Loucy (cell line): ENCODE measurements at regions not wholly inside any gene's neighbourhood (a gene's known extent, or its start where the extent isn't known, plus 50 kb on each side); places are given as distances from the start of the nearest gene placed in this dataset.

Experiments
- H2AFZ ChIP-seq: fragments of 200-600 bp; sonication (generic); 2 replicates; pipeline ENCODE4 v1.6.0; 2016; ENCODE audit warnings: antibody characterized with exemption, mild to moderate bottlenecking, low read length, moderate library complexity
- H3F3A ChIP-seq: fragments of 200-600 bp; 2 replicates; pipeline ENCODE4 v1.6.0; 2016; ENCODE audit warnings: antibody characterized with exemption, low read depth, mild to moderate bottlenecking
- H3K27me3 ChIP-seq: fragments of 200-600 bp; sonication (generic); 2 replicates; pipeline ENCODE4 v1.6.1; 2014; ENCODE audit warnings: low read length, mild to moderate bottlenecking; ENCODE audit not compliant: insufficient read depth, poor library complexity, severe bottlenecking
- H3K36me3 ChIP-seq: fragments of 200-600 bp; sonication (generic); 2 replicates; pipeline ENCODE4 v1.6.1; 2016; ENCODE audit warnings: low read length; ENCODE audit not compliant: insufficient read depth
- H3K4me1 ChIP-seq: fragments of 200-600 bp; sonication (generic); 2 replicates; pipeline ENCODE4 v1.5.1; 2014; ENCODE audit warnings: low read length, mild to moderate bottlenecking; ENCODE audit not compliant: insufficient read depth, poor library complexity, severe bottlenecking
- H3K4me2 ChIP-seq: fragments of 200-600 bp; sonication (generic); 2 replicates; pipeline ENCODE4 v1.6.0; 2014; ENCODE audit warnings: antibody characterized with exemption, low read length, low read depth, mild to moderate bottlenecking; ENCODE audit not compliant: poor library complexity, severe bottlenecking
- H3K4me3 ChIP-seq: fragments of 200-600 bp; sonication (generic); 2 replicates; pipeline ENCODE4 v1.5.1; 2014; ENCODE audit warnings: low read length, mild to moderate bottlenecking, mixed read lengths; ENCODE audit not compliant: poor library complexity, severe bottlenecking
- H3K79me2 ChIP-seq: fragments of 200-600 bp; sonication (generic); 2 replicates; pipeline ENCODE4 v1.6.1; 2014; ENCODE audit warnings: low read length; ENCODE audit not compliant: insufficient read depth
- H3K9ac ChIP-seq: fragments of 200-600 bp; sonication (generic); 2 replicates; pipeline ENCODE4 v1.6.0; 2014; ENCODE audit warnings: mild to moderate bottlenecking, low read depth, low read length, moderate library complexity; ENCODE audit not compliant: poor library complexity, severe bottlenecking
- H3K9me2 ChIP-seq: fragments of 200-600 bp; sonication (generic); replicated peaks from 2 replicates; pipeline ENCODE4 v1.6.1; 2016; ENCODE audit warnings: low read depth, low read length, mixed read lengths
- H3K9me3 ChIP-seq: fragments of 200-600 bp; sonication (generic); 2 replicates; pipeline ENCODE4 v1.6.1; 2014; ENCODE audit warnings: mild to moderate bottlenecking, antibody characterized with exemption, low read length, low read depth; ENCODE audit not compliant: insufficient read depth
- H4K20me1 ChIP-seq: fragments of 200-600 bp; sonication (generic); 2 replicates; pipeline ENCODE4 v1.6.0; 2014; ENCODE audit warnings: antibody characterized with exemption, low read length, mild to moderate bottlenecking; ENCODE audit not compliant: insufficient read depth, poor library complexity, severe bottlenecking
- CTCF ChIP-seq: fragments of 200-600 bp; sonication (generic); conservative IDR thresholded peaks from 2 replicates; pipeline ENCODE4 v1.5.1; 2014; ENCODE audit warnings: mild to moderate bottlenecking, antibody characterized with exemption, low read length
- EZH2phosphoT487 ChIP-seq: fragments of 200-600 bp; IDR thresholded peaks from 2 replicates; pipeline ENCODE4 v1.6.1; 2018; ENCODE audit warnings: antibody characterized with exemption, mild to moderate bottlenecking, moderate library complexity, borderline replicate concordance

GRCh38 chr16:86959091-86959651 is 358.0 kb downstream of the C16orf95 start:
- no peak overlapping the region for H3K9ac ChIP-seq
- H3K79me2 ChIP-seq = no peaks in the 10 kb centered on the region
- H3K9me3 ChIP-seq = no peaks in the 10 kb centered on the region
- TF ChIP-seq CTCF = no peak
- no peak for TF ChIP-seq EZH2phosphoT487
- no peaks in the 10 kb centered on the region for H4K20me1 ChIP-seq
- peaks cover 5% of the 10 kb centered on the region for H3K4me1 ChIP-seq
- H3K27me3 ChIP-seq = no peaks in the 10 kb centered on the region
- no peak overlapping the region for H2AFZ ChIP-seq
- H3K4me3 ChIP-seq = no peak overlapping the region
- no peaks in the 10 kb centered on the region for H3K36me3 ChIP-seq
- H3K9me2 ChIP-seq = no peaks in the 10 kb centered on the region
- no peak overlapping the region for H3K4me2 ChIP-seq
- H3F3A ChIP-seq = no peaks in the 10 kb centered on the region

GRCh38 chr16:86959729-86960128 is 357.5 kb downstream of the C16orf95 start:
- Histone ChIP-seq H3K4me2 (no peak overlapping the region), H3K9me2 (no peaks in the 10 kb centered on the region), H3K79me2 (no peaks in the 10 kb centered on the region)

GRCh38 chr16:86960266-86960665 is 356.9 kb downstream of the C16orf95 start:
- Histone ChIP-seq H2AFZ (no peak overlapping the region), H3K9me3 (no peaks in the 10 kb centered on the region), H3F3A (no peaks in the 10 kb centered on the region), H3K36me3 (no peaks in the 10 kb centered on the region), H3K79me2 (no peaks in the 10 kb centered on the region), H4K20me1 (no peaks in the 10 kb centered on the region), H3K9me2 (no peaks in the 10 kb centered on the region), H3K9ac (no peak overlapping the region), H3K4me3 (no peak overlapping the region), H3K4me2 (no peak overlapping the region), H3K27me3 (no peaks in the 10 kb centered on the region), H3K4me1 (peaks cover 8% of the 10 kb centered on the region)
- TF ChIP-seq CTCF = no peak
- TF ChIP-seq EZH2phosphoT487 = no peak

More at GRCh38 chr16:86959729-86960128, 357.5 kb downstream of the C16orf95 start:
- Histone ChIP-seq H3K4me1 (peaks cover 8% of the 10 kb centered on the region), H3K9me3 (no peaks in the 10 kb centered on the region), H3K27me3 (no peaks in the 10 kb centered on the region), H2AFZ (no peak overlapping the region), H3F3A (no peaks in the 10 kb centered on the region), H4K20me1 (no peaks in the 10 kb centered on the region), H3K36me3 (no peaks in the 10 kb centered on the region), H3K4me3 (no peak overlapping the region), H3K9ac (no peak overlapping the region)
- no peak for TF ChIP-seq CTCF
- TF ChIP-seq EZH2phosphoT487 = no peak
